ENCODE measurements at regions not wholly inside any gene's neighbourhood (a gene's known extent, or its start where the extent isn't known, plus 50 kb on each side); places are given as distances from the start of the nearest gene placed in this dataset.

- peak; percentile 61 to 71 (median 65) for DNase-seq (ENCODE audit: low read depth in 4 of 4, low spot score in 3 of 4)
Observed at GRCh38 chr9:108565651-108566378, 290.0 kb downstream of the ACTL7B start.

GRCh38 chr9:108562176-108562575, 293.6 kb downstream of the ACTL7B start:
- DNase-seq (ENCODE audit: low read depth in 4 of 4, low spot score in 3 of 4), result no peak

GRCh38 chr9:108559432-108559831, 296.4 kb downstream of the ACTL7B start:
- DNase-seq (ENCODE audit: low read depth in 4 of 4, low spot score in 3 of 4), result no peak

- DNase-seq (ENCODE audit: low read depth in 4 of 4, low spot score in 3 of 4), result no peak
Observed at GRCh38 chr9:108554831-108555230, 301.0 kb downstream of the ACTL7B start.

- DNase-seq (ENCODE audit: low read depth in 4 of 4, low spot score in 3 of 4), result no peak
Observed at GRCh38 chr9:108553111-108553635, 302.6 kb downstream of the ACTL7B start.

GRCh38 chr9:108552459-108553040, 303.2 kb downstream of the ACTL7B start:
- no peak for DNase-seq (ENCODE audit: low read depth in 4 of 4, low spot score in 3 of 4)

DNA sequence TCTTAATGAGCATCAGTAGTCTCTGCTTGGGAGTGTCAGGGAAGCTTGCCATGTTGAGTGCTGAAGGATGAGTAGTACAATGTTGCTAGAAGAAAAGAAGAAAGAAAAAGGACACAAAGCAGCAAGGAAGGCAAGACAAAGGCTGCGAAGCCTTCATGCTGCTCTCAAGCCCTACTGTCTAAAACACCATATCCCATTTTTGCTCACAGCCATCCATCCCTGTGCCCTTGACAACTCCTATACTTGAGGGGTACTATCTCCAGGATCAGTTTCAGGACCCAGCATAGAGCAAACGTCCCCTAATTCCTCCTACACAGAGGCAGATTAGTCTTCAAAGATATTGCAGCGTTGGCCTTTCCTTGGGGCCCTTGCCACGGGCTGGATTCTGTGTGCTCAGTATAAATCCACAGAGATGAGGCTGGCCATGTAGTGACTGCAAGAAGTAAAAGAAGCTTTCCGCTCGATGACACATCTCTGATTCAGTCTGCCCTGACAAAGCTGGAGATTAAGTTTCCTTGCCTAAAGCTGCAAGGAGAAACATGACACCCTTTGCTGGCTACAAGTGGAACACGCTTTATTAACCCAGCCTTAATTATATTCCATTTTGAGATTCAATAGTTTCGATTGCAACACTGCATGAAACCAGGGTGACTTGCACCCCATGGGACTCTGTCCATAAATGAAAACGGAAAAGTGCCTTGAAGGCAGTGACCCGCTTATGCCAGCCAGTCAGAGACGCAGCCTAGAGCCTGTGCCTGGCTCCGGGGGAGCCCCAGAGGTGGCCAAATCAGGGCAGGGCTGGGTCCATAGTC, 304.6 kb downstream of the ACTL7B start:
- DNase-seq (ENCODE audit: low read depth in 4 of 4, low spot score in 3 of 4), result peak in 2 of 4 donors; percentile 16 to 24

DNA sequence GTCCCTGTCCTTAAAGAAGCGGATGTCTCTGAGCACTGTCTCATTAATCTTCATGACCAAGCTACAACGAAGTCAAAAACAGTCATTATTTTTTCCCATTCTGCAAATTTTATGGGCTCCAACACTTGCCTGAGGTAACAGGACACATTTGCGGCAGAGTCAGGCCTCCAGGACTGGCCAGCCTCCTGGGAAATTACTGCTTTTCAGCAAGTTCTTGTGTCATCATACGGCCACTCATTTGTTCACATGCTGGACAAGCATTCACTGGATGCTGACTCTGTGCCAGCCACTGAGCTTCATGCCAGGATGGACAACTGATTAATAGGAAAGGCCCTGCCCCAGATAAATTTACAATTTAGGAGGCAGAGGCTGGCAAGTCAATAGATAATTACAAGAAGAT, 305.7 kb downstream of the ACTL7B start:
- no peak for DNase-seq (ENCODE audit: low read depth in 4 of 4, low spot score in 3 of 4)

GRCh38 chr9:108549184-108549583, 306.6 kb downstream of the ACTL7B start:
- no peak for DNase-seq (ENCODE audit: low read depth in 4 of 4, low spot score in 3 of 4)

- no peak for DNase-seq (ENCODE audit: low read depth in 4 of 4, low spot score in 3 of 4)
Observed at GRCh38 chr9:108547411-108548135, 308.2 kb downstream of the ACTL7B start.

DNA sequence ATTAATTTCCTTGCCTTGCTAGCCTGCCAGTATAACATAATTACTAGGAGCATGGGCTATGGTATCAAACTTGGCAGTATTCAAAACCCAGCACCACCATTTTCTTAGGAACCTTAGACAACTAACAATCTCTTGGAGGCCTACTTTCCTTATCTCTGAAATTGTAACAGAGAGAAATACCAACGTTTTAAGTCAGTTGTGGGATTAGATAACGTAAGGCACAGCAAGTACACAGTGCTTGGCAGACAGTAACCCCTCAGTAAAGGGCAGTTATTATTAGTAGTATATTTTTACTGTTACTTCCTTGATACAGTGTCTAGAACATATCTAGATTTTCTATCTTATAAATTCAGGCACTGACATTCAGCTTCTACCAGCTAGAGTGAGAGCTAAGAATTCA, 309.6 kb downstream of the ACTL7B start:
- DNase-seq (ENCODE audit: low read depth in 4 of 4, low spot score in 3 of 4), result no peak

GRCh38 chr9:108545436-108545835, 310.4 kb downstream of the ACTL7B start:
- no peak for DNase-seq (ENCODE audit: low read depth in 4 of 4, low spot score in 3 of 4)

DNA sequence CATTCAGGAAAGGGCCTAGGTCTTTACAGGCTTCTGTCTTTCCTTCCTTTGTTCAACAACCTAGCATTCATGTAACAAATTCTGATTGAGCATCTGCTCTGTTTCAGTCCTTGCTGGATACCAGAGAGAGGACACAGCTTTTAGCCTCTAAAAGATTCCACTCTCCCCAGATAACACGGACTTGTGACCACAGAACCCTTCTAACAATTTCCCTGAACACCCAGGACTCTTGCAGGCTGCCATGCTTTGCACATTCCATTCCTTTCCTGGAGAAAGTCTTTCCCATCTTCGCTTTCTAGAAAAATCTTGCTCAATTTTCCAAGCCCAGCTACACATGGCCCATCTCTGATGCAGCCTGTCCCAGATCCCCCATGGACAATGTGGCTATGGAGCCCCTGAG, 310.9 kb downstream of the ACTL7B start:
- DNase-seq (ENCODE audit: low read depth in 4 of 4, low spot score in 3 of 4), result no peak

DNA sequence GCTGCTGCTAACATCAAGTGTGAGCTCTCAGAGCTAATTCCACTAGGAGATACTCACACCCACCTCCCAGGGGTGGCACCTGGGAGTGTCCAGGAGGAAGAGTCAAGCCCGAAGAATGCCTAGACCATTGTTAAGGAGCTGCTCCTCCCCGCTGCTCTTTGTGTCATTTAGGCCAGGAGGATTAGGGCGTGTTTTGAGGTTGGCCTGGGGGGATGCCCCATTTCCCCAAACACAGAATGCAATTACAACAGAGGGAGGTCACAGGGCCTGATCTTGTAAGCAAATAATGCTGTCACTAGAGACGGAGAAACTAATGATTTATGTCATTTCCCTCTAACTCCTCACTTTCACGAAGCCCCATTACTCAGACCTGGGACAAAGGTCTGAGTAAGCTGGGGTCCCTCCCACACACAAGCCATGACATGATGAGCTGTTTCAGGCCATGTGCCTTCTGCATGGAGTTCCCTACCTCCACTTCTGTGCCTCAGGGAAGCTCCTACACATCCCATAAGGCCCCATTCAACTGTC, 312.5 kb downstream of the ACTL7B start:
- DNase-seq (ENCODE audit: low read depth in 4 of 4, low spot score in 3 of 4), result no peak

DNA sequence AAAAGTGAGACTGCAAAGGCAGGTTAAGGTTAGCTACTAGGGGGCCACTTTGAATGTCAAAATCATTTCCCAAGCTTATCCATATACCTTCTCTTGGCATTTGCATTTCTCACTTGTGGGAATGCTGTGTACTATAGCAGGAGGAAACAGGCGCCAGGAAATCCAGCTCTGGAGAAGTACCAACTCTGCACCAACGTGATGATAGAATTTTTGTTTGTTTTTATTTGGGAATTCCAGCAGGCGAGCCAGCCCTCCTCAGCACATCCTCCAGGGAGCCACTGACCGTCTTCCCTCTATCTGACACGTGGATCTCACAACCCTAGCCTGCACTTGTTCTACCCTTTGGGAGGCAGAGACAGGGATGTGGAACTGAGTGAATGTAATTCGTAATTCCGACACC, 318.0 kb downstream of the ACTL7B start:
- no peak for DNase-seq (ENCODE audit: low read depth in 4 of 4, low spot score in 3 of 4)

DNA sequence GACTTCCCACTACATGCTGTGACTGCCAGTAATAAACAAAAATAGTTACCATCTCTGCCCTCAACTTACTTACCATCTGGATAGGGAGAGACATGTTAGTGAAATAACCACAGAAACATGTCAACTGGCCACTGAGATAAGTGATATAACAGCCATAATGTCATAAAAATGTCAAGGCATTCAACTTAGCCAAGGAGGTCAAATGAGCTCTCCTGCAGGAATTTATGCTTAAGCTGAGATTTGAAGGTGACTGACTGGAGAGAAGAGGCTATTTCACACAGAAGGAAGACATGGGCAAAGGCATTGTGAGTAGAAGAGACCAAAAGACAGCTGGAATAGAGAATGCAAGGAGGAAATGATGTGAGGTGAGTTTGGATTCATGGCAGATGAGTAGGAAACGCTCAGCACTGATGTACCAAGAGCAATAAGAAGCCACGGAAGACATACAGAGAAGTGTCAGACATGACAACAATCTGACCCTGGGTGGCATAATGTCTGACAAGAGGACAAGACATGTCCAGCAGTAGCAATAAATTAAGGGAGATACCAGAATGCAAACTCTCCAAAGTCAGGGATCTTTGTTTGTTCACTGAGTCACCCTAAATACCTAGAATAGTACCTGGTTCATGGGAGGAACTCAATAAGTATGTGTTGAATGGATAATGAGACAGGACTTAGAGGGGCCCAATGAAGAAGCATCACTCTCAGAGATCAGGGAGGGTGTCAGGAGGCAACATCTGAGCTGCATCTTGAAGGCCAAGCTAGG, 318.8 kb downstream of the ACTL7B start:
- no peak for DNase-seq (ENCODE audit: low read depth in 4 of 4, low spot score in 3 of 4)

DNA sequence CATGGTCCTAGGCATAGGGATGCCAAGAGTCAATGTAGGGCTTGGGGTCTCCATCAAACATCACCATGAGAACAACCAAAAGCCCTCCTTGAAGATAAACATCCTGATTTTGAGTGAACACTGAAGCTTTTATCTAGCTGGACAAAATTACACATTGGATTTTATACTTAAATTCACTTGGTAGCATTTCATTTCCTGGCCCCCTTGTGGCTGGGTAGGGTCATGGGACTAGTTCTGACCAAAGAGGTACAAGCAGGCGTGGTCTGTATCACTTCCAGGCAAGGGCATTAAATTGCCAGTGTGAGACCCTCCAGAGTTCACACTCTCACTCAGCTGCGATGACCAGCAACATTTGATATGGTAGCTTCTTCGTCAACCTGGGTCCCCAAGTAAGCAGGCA, 320.3 kb downstream of the ACTL7B start:
- no peak for DNase-seq (ENCODE audit: low read depth in 4 of 4, low spot score in 3 of 4)

DNA sequence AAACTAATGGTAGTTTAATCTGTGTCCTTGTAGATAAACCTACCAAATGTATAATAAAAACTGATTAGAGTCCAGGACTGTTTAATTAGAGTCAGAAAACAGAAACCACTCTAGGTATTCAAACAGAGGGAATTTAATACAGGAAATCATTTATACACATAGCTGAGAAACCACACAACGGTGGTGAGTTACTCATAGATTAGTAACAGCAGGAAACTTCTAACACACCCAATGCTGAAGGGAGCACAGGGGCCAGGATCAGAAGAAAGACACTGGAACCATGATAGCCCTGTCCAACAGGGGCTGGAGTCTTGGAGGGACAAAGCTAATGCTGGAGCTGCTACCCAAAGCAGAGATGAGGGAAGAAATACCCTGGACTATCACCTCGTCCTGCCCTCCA, 321.0 kb downstream of the ACTL7B start:
- no peak for DNase-seq (ENCODE audit: low read depth in 4 of 4, low spot score in 3 of 4)

DNA sequence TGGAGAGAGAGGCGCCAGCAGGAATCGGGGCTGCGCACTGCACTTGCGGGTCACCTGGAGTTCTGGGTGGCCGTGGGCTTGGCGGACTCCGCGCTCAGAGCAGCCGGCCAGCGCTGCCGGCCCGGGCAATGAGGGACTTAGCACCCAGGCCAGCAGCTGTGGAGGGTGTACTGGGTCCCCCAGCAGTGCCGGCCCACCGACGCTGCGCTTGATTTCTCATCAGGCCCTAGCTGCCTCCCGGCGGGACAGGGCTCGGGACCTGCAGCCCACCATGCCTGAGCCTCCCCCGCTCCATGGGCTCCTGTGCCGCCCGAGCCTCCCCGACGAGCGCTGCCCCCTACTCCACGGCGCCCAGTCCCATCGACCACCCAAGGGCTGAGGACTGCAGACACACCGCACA, 325.6 kb downstream of the ACTL7B start:
- no peak for DNase-seq (ENCODE audit: low read depth in 4 of 4, low spot score in 3 of 4)

GRCh38 chr9:108528231-108528630, 327.6 kb downstream of the ACTL7B start:
- no peak for DNase-seq (ENCODE audit: low read depth in 4 of 4, low spot score in 3 of 4)

Measured in left renal pelvis (tissue), 4 donors.